HT-29 (cell line): ENCODE measurements at regions not wholly inside any gene's neighbourhood (a gene's known extent, or its start where the extent isn't known, plus 50 kb on each side); places are given as distances from the start of the nearest gene placed in this dataset.
A peak's percentile ranks its signal among the peaks of the same experiment; 100 is the strongest.

ENCODE experiments used
- DNase-seq: peaks from one replicate; pipeline ENCODE4 v3.0.0-alpha.2; 2015; ENCODE audit warnings: low spot score

DNA sequence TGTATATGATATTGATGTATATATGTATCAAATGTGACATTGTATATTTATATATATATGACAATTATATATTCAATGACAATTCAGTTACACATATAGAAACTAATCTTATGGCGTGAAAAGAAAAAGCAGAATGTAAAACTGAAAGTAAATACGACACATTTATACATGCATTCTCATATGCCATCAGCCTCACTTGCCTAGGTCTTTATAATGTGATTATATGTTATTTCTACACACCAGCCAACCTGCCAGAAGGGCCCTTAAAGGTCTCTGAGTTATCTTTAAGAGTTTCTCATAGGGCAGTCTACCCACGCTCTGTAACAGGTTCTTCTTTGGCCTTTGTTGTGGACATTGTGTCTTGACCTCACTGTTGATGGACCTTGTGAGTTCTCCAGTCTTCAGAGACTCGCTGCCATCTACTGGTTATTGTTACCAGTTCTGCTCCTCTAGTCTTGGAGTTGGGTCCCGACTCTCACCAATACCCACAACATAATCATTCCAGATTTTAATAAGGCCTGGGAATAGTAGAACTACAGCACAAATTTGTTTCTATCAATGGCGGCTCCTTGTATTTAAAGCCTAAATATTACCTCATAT is 371.5 kb upstream of the GOLIM4 start:
- peak; percentile 16 for DNase-seq

- no peak for DNase-seq
Observed at GRCh38 chr3:168461793-168462192, 366.1 kb upstream of the GOLIM4 start.

GRCh38 chr3:168459226-168459784 is 363.6 kb upstream of the GOLIM4 start:
- no peak for DNase-seq

GRCh38 chr3:168457954-168458539 is 362.3 kb upstream of the GOLIM4 start:
- no peak for DNase-seq

DNA sequence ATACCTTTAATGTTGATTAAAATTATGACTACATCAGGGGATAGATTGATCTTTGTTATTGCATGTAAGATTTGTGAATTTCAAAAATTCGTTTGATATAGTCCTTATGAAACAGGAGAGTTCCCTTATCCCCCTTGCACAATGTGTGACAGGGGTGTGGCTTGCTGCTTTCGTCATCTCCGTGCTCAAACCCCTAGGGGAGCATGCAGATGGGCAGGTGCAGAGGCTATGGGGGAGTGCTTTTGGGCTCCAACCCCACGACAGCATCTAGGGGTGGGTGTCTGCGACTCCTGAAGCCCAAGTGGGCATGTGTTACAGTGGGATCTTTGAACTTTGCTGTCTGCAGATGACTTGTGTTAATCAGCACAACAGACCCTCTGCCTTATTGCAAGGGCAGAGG is 360.1 kb upstream of the GOLIM4 start:
- no peak for DNase-seq

GRCh38 chr3:168453623-168454022 is 357.9 kb upstream of the GOLIM4 start:
- DNase-seq, result no peak

- DNase-seq, result no peak
Observed at GRCh38 chr3:168443965-168444364, 348.2 kb upstream of the GOLIM4 start.

- no peak for DNase-seq
Observed at GRCh38 chr3:168442502-168442901, 346.8 kb upstream of the GOLIM4 start.

GRCh38 chr3:168436245-168436724 is 340.6 kb upstream of the GOLIM4 start:
- no peak for DNase-seq

GRCh38 chr3:168431491-168431890 is 335.8 kb upstream of the GOLIM4 start:
- no peak for DNase-seq

GRCh38 chr3:168427835-168428475 is 332.2 kb upstream of the GOLIM4 start:
- DNase-seq, result no peak

DNA sequence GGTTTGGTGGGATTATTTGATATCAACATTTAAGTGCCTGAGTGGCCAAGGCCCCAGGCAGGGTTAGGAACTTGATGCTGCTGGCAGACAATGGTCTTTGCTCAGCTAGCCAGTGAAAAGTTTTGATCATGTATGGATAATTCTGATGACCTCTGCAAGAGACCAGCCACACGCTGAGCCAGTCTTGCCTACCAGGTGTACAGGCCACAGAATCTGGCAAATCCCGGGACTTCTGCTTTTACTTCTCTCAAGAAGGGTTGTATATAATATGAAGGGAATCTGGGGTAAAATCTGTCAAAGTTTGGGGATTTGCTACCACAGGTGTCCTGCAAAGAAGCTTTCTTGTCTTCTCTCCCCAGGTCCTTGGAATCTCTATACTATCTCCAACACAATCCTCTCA is 331.4 kb upstream of the GOLIM4 start:
- no peak for DNase-seq

DNA sequence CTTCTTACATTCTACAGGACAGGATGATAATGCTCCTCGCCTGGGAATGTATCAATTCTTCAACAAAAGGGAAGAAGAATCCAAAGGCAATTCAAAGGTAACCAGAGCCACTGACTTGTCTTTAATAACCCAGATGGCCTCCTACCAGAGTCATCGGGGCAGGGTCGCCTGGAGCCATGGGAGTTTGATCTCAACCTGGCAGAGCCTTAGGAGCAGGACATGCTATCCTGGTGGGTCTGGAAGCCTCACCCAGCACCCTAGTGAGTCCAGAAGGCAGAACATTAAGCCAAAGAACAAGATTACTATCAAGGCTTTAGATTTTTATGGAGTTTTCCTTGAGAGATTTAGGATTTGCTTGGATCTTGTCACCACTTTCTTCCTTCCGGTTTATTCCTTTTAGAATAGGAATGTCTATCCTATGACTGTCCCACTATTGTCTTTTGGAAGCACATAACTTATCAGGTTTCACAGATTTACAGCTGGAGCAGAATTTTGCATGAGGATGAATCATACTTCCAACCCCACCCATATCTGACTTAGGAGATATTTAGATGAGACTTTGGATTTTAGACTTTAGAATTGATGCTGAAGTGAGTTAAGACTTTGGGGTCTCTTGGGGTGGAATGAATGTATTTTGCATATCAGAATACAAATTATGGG is 330.3 kb upstream of the GOLIM4 start:
- DNase-seq, result no peak

GRCh38 chr3:168424059-168424734 is 328.5 kb upstream of the GOLIM4 start:
- DNase-seq, result no peak

GRCh38 chr3:168422843-168423242 is 327.1 kb upstream of the GOLIM4 start:
- no peak for DNase-seq

DNA sequence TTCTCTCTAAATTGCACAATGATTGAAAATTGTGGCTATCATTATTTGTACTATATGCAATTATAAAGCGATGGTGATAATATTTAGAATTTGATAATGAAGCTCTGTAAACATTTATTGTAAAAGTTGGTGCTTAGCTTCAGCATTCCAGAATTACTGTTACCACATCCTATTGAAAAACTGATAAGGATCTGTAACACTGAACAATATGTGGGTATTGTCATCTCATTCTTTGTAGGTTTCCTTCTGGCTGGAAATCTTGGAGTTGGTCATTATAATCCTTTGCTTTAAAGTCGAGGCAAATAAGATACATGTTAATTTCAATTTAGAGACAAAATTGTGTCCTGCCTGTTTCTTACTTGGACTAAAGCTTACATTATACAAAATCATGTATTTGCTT is 323.4 kb upstream of the GOLIM4 start:
- no peak for DNase-seq

DNA sequence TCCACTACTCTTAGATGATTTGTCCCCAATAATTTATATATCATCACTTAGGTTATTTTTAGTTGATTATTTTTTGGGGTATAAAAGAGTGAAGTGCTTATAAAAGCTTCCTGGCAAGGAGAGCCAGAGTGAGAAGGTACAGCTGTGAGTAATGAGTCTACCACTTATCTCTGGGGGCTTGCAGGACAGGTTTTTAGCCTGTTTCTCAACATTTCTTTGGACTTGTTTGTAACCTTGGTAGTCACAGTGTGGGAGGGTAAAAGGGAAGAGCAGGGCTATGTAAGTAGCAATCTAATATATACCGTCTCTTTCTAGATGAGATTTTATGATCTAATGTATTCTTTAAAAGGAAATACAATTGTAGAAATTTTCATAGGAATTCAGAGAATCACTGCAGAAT is 321.3 kb upstream of the GOLIM4 start:
- peak; percentile 28 for DNase-seq

- no peak for DNase-seq
Observed at GRCh38 chr3:168416446-168416845, 320.7 kb upstream of the GOLIM4 start.

DNA sequence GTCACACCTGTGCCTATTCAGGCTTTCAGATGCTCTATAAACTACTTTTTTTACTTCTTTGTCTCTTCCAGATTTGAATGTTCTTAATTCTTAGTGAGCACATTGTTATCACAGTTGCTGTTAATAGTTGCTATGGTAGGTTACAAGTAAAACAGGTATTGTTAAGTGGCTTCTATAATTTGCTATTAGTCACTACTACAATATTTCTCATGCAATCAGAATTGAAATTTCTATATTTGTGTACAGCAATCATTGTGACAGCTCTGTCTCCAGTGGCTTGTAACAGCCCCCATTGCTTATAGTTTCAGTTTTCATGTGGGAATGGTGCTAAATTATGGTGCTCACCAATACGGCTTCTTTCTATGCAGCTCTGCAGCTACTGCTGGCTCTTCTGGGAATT is 318.4 kb upstream of the GOLIM4 start:
- no peak for DNase-seq

DNA sequence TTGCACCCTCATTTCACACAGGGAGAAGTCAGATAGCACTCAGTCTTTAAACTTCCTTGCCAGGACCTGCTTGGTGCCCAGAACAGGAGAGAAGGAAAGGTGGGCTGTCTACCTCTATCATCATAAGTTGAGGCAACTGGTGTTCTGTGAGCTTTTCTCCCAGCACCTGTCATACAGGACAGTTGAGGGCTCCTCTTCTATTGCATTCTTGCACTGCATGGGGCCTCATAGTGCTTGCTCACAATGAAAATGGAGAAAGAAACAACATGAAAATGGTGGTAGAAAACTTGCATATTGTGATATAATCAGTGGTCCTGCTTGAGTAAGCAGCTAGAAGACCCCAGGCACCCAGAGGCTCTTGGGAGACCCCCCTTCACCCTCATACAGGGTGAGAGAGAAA is 311.7 kb upstream of the GOLIM4 start:
- no peak for DNase-seq

GRCh38 chr3:168405288-168405687 is 309.6 kb upstream of the GOLIM4 start:
- no peak for DNase-seq
